Neural cell (in vitro differentiated cells): ENCODE measurements at regions not wholly inside any gene's neighbourhood (a gene's known extent, or its start where the extent isn't known, plus 50 kb on each side); places are given as distances from the start of the nearest gene placed in this dataset.
"Not testable (repeated sequence)": the region's sequence is repeated elsewhere in the genome, so short reads cannot be mapped to it uniquely, and the experiment has no call there.

Source experiments
- EP300 ChIP-seq: fragments of 450-650 bp; conservative IDR thresholded peaks from 2 replicates; pipeline ENCODE4 v1.6.1; 2014; ENCODE audit warnings: antibody characterized with exemption, mild to moderate bottlenecking, moderate library complexity; ENCODE audit not compliant: poor library complexity, severe bottlenecking
- EZH2 ChIP-seq: fragments of 200-600, 300-800 bp; shearing (Covaris generic), sonication (generic); IDR thresholded peaks from 2 replicates; pipeline ENCODE4 v1.6.1; 2014; ENCODE audit warnings: antibody characterized with exemption, low read length, borderline replicate concordance, mild to moderate bottlenecking; ENCODE audit not compliant: insufficient read depth, poor library complexity, severe bottlenecking
- POLR2AphosphoS5 ChIP-seq: IDR thresholded peaks from 2 replicates; pipeline ENCODE4 v1.6.1; 2012
- RAD21 ChIP-seq: fragments of 450-650 bp; conservative IDR thresholded peaks from 2 replicates; pipeline ENCODE4 v1.6.1; 2014; ENCODE audit warnings: antibody characterized with exemption, mild to moderate bottlenecking, moderate library complexity
- TAF1 ChIP-seq: IDR thresholded peaks from 2 replicates; pipeline ENCODE4 v1.6.1; 2012; ENCODE audit warnings: low read depth
- TF ChIP-seq, protein P1 (sequence below): fragments of 450-650 bp; IDR thresholded peaks from 2 replicates; pipeline ENCODE4 v1.5.1; 2014; ENCODE audit warnings: antibody characterized with exemption, mild to moderate bottlenecking, moderate library complexity; ENCODE audit not compliant: poor library complexity, severe bottlenecking
- TF ChIP-seq, protein P2 (sequence below): IDR thresholded peaks from 2 replicates; pipeline ENCODE4 v1.6.1; 2012; ENCODE audit warnings: borderline replicate concordance

DNA sequence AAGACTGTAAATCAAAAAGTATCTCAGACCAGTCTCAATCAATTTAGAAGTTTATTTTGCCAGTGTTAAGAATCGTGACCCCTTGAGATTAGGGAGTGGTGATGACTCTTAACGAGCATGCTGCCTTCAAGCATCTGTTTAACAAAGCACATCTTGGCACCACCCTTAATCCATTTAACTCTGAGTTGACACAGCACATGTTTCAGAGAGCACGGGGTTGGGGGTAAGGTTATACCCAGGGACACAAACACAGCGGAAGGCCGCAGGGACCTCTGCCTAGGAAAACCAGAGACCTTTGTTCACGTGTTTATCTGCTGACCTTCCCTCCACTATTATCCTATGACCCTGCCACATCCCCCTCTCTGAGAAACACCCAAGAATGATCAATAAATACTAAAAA lies 645.8 kb downstream of the FRK start:
- TF ChIP-seq, protein P1, sequence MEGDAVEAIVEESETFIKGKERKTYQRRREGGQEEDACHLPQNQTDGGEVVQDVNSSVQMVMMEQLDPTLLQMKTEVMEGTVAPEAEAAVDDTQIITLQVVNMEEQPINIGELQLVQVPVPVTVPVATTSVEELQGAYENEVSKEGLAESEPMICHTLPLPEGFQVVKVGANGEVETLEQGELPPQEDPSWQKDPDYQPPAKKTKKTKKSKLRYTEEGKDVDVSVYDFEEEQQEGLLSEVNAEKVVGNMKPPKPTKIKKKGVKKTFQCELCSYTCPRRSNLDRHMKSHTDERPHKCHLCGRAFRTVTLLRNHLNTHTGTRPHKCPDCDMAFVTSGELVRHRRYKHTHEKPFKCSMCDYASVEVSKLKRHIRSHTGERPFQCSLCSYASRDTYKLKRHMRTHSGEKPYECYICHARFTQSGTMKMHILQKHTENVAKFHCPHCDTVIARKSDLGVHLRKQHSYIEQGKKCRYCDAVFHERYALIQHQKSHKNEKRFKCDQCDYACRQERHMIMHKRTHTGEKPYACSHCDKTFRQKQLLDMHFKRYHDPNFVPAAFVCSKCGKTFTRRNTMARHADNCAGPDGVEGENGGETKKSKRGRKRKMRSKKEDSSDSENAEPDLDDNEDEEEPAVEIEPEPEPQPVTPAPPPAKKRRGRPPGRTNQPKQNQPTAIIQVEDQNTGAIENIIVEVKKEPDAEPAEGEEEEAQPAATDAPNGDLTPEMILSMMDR, result not testable (repeated sequence)
- not testable (repeated sequence) for TF ChIP-seq EP300, POLR2AphosphoS5, EZH2, RAD21, TAF1
- TF ChIP-seq, protein P2, sequence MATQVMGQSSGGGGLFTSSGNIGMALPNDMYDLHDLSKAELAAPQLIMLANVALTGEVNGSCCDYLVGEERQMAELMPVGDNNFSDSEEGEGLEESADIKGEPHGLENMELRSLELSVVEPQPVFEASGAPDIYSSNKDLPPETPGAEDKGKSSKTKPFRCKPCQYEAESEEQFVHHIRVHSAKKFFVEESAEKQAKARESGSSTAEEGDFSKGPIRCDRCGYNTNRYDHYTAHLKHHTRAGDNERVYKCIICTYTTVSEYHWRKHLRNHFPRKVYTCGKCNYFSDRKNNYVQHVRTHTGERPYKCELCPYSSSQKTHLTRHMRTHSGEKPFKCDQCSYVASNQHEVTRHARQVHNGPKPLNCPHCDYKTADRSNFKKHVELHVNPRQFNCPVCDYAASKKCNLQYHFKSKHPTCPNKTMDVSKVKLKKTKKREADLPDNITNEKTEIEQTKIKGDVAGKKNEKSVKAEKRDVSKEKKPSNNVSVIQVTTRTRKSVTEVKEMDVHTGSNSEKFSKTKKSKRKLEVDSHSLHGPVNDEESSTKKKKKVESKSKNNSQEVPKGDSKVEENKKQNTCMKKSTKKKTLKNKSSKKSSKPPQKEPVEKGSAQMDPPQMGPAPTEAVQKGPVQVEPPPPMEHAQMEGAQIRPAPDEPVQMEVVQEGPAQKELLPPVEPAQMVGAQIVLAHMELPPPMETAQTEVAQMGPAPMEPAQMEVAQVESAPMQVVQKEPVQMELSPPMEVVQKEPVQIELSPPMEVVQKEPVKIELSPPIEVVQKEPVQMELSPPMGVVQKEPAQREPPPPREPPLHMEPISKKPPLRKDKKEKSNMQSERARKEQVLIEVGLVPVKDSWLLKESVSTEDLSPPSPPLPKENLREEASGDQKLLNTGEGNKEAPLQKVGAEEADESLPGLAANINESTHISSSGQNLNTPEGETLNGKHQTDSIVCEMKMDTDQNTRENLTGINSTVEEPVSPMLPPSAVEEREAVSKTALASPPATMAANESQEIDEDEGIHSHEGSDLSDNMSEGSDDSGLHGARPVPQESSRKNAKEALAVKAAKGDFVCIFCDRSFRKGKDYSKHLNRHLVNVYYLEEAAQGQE, result not testable (repeated sequence)
